K562 (cell line): ENCODE measurements at regions not wholly inside any gene's neighbourhood (a gene's known extent, or its start where the extent isn't known, plus 50 kb on each side); places are given as distances from the start of the nearest gene placed in this dataset.
A peak's percentile ranks its signal among the peaks of the same experiment; 100 is the strongest.
"Not testable (repeated sequence)": the region's sequence is repeated elsewhere in the genome, so short reads cannot be mapped to it uniquely, and the experiment has no call there.

Source experiments
- ATAC-seq: fragments of 200-7000 bp; cut with Tn5 transposase; 3 replicates; pipeline ENCODE4 v1.9.1; 2020; ENCODE audit warnings: moderate library complexity
- BruUV-seq: library from RNA; stranded (reverse); fragments of 400-500 nt; replicated peaks from 2 replicates; lab custom pipeline; 2021; lab: Mats Ljungman, UMichigan
- CTCF ChIA-PET: fragments of 300-600 bp; formaldehyde crosslinking; extraction: SDS; loops from one replicate; lab custom pipeline; 2021; ENCODE audit warnings: low intra/inter-chr PET ratio; lab: Yijun Ruan, JAX
- POLR2A ChIA-PET: fragments of 300-600, 350-650 bp; sonication (Branson Sonifier 250); formaldehyde crosslinking; extraction: SDS; loops from one replicate; lab custom pipeline; 2021; ENCODE audit warnings: antibody characterized with exemption, inconsistent platforms; lab: Yijun Ruan, JAX
- DNase-seq, 4 experiments: peaks; one replicate each; pipeline versions ENCODE4 v3.0.0 to v3.0.0-alpha.2; 2011 to 2018; ENCODE audit warnings: low spot score in 3 of 4, mixed read lengths in 3 of 4; ENCODE audit errors: extremely low read depth in 1 of 4
- FAIRE-seq: peaks from 2 replicates; lab custom pipeline; 2011; peaks lifted over from hg19 to GRCh38; lab: Jason Lieb, UNC
- H2AFZ ChIP-seq: 2 replicates; pipeline ENCODE4 v1.6.0; 2011; ENCODE audit warnings: low read depth, low read length, control low read depth, inconsistent platforms
- H3K27ac ChIP-seq: fragments of 200-600 bp; 3 replicates; pipeline ENCODE4 v1.8.0; 2011; ENCODE audit warnings: low read depth, mild to moderate bottlenecking, control low read depth, inconsistent platforms, low read length, moderate library complexity, mixed read lengths; ENCODE audit errors: extremely low read depth
- H3K27me3 ChIP-seq, 2 experiments: fragments of 300-600 bp in 1 of 2; 2 replicates in 1 of 2; 3 replicates in 1 of 2; pipeline versions ENCODE4 v1.6.0 to v1.8.0; 2011; ENCODE audit warnings: inconsistent platforms in 2 of 2, low read length in 2 of 2, mild to moderate bottlenecking in 1 of 2, mixed read lengths in 1 of 2, moderate library complexity in 1 of 2; ENCODE audit not compliant: control insufficient read depth in 2 of 2, insufficient read depth in 2 of 2
- H3K36me3 ChIP-seq: fragments of 300-600 bp; 3 replicates; pipeline ENCODE4 v1.8.0; 2011; ENCODE audit warnings: mild to moderate bottlenecking, low read length, inconsistent platforms; ENCODE audit not compliant: control insufficient read depth, insufficient read depth
- H3K4me1 ChIP-seq, 2 experiments: fragments of 200-600 bp in 1 of 2; replicated peaks in 1 of 2; 2 replicates in 1 of 2; 3 replicates in 1 of 2; pipeline versions ENCODE4 v1.5.1 to v1.8.0; 2011; ENCODE audit warnings: inconsistent platforms in 2 of 2, low read length in 2 of 2, mild to moderate bottlenecking in 1 of 2, mixed read lengths in 1 of 2, moderate library complexity in 1 of 2; ENCODE audit not compliant: control insufficient read depth in 2 of 2, insufficient read depth in 2 of 2
- H3K4me2 ChIP-seq: 2 replicates; pipeline ENCODE4 v1.6.1; 2011; ENCODE audit warnings: low read length, control low read depth, inconsistent platforms, mixed read lengths; ENCODE audit not compliant: insufficient read depth
- H3K4me3 ChIP-seq: fragments of 200-600 bp; sonication (generic), shearing (Covaris generic); 2 replicates; pipeline ENCODE4 v1.5.1; 2016; ENCODE audit warnings: control low read depth, inconsistent platforms
- H3K79me2 ChIP-seq: fragments of 200-600 bp; 3 replicates; pipeline ENCODE4 v1.8.0; 2011; ENCODE audit warnings: low read length, inconsistent platforms; ENCODE audit not compliant: control insufficient read depth, insufficient read depth
- H3K9ac ChIP-seq, 2 experiments: 2 replicates each; pipeline versions ENCODE4 v1.6.0 to v1.6.1; 2011; ENCODE audit warnings: low read depth in 2 of 2, low read length in 2 of 2, control low read depth in 1 of 2, inconsistent platforms in 1 of 2, mild to moderate bottlenecking in 1 of 2, mixed read lengths in 1 of 2; ENCODE audit not compliant: insufficient read depth in 1 of 2
- H3K9me1 ChIP-seq: one replicate; pipeline ENCODE4 v1.6.0; 2011; ENCODE audit warnings: inconsistent platforms, mild to moderate bottlenecking, low read length, moderate library complexity; ENCODE audit not compliant: control insufficient read depth, insufficient read depth
- H3K9me3 ChIP-seq: replicated peaks from 2 replicates; pipeline ENCODE4 v1.5.1; 2011; ENCODE audit warnings: low read depth, low read length, inconsistent platforms; ENCODE audit not compliant: control insufficient read depth, insufficient read depth
- H4K20me1 ChIP-seq: replicated peaks from 2 replicates; pipeline ENCODE4 v1.6.1; 2011; ENCODE audit warnings: low read length, inconsistent platforms, mixed read lengths; ENCODE audit not compliant: control insufficient read depth, insufficient read depth
- WGBS: fragments of 100-300 bp; shearing (Covaris generic); methylation state at CpG from one replicate; pipeline ENCODE4 v1.1.6; 2016; ENCODE audit warnings: low coverage, mixed read lengths; ENCODE audit not compliant: insufficient coverage; ENCODE audit errors: missing lambda C conversion rate; 5-methylcytosine and 5-hydroxymethylcytosine counted together
- in situ Hi-C: fragments of 300-500 bp; cut with MboI; formaldehyde crosslinking; loops from 4 replicates; pipeline ENCODE4 v1.15.0; 2018; ENCODE audit warnings: inconsistent platforms, mixed read lengths
- intact Hi-C: fragments of 100-400 bp; cut with micrococcal nuclease; formaldehyde crosslinking; loops from 2 replicates; pipeline ENCODE4 v1.14.2; 2022
- TF ChIP-seq, protein P1 (sequence below): sonication (generic); formaldehyde crosslinking; IDR thresholded peaks from 2 replicates; pipeline ENCODE4 v1.8.0; 2022; ENCODE audit warnings: missing genetic modification reagents, mild to moderate bottlenecking, moderate library complexity, borderline replicate concordance

GRCh38 chr4:187671521-187671920 is 324.1 kb upstream of the ZFP42 start:
- FAIRE-seq, H2AFZ ChIP-seq, BruUV-seq, H3K9ac ChIP-seq, H3K36me3 ChIP-seq, H3K4me1 ChIP-seq, DNase-seq, H3K9me1 ChIP-seq, H4K20me1 ChIP-seq, H3K79me2 ChIP-seq, H3K4me2 ChIP-seq, H3K4me3 ChIP-seq, POLR2A ChIA-PET, H3K9me3 ChIP-seq, CTCF ChIA-PET, H3K27ac ChIP-seq, H3K27me3 ChIP-seq, ATAC-seq, intact Hi-C loops, in situ Hi-C loops: not testable (repeated sequence)
- 1% methylated on average over 10 of the region's 13 CpGs for WGBS
- TF ChIP-seq, protein P1, sequence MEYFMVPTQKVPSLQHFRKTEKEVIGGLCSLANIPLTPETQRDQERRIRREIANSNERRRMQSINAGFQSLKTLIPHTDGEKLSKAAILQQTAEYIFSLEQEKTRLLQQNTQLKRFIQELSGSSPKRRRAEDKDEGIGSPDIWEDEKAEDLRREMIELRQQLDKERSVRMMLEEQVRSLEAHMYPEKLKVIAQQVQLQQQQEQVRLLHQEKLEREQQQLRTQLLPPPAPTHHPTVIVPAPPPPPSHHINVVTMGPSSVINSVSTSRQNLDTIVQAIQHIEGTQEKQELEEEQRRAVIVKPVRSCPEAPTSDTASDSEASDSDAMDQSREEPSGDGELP, result peak; percentile 46; the same call in 1 of the 2 replicates

DNA sequence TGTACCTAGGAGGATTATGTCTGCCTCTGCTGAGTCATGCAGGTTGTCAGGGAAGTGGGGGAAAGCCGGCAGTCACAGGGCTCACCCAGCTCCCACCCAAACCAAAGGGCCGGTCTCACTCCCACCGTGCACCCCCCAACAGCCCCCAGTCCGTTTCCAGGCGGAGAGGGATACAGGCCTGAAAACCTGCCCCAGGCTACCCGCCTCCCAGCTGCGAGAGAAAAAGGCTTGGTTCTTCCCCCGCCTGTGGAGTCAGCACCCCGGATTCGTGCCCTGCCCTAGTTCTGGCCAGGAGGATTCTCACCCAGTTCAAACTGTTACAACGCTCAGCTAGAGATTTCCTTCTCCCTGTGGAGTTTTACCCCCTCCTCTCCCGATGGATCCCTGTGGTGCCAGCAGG is 323.6 kb upstream of the ZFP42 start:
- BruUV-seq, result not testable (repeated sequence)

GRCh38 chr4:187672526-187672925 is 323.0 kb upstream of the ZFP42 start:
- H3K27ac ChIP-seq, in situ Hi-C loops, H2AFZ ChIP-seq, H3K27me3 ChIP-seq, DNase-seq, H3K9me1 ChIP-seq, H3K9ac ChIP-seq, CTCF ChIA-PET, POLR2A ChIA-PET, H3K4me1 ChIP-seq, H3K4me3 ChIP-seq, H3K79me2 ChIP-seq, BruUV-seq, H4K20me1 ChIP-seq, H3K36me3 ChIP-seq, intact Hi-C loops, ATAC-seq, H3K4me2 ChIP-seq, FAIRE-seq, H3K9me3 ChIP-seq: not testable (repeated sequence)
- 4% methylated on average over 8 of the region's 12 CpGs for WGBS

More for the DNA sequence above, 323.6 kb upstream of the ZFP42 start:
- H2AFZ ChIP-seq, POLR2A ChIA-PET, H3K4me1 ChIP-seq, H3K9ac ChIP-seq, H4K20me1 ChIP-seq, H3K9me3 ChIP-seq, CTCF ChIA-PET, FAIRE-seq, intact Hi-C loops, H3K27me3 ChIP-seq, ATAC-seq, H3K79me2 ChIP-seq, H3K27ac ChIP-seq, H3K9me1 ChIP-seq, H3K36me3 ChIP-seq, in situ Hi-C loops, H3K4me3 ChIP-seq, DNase-seq, H3K4me2 ChIP-seq: not testable (repeated sequence)
- 0% methylated on average over 5 of the region's 12 CpGs for WGBS
